GM10266 (cell line): ENCODE measurements at regions not wholly inside any gene's neighbourhood (a gene's known extent, or its start where the extent isn't known, plus 50 kb on each side); places are given as distances from the start of the nearest gene placed in this dataset.

ENCODE experiments used
- DNase-seq: peaks from one replicate; pipeline ENCODE4 v3.0.0; 2012; ENCODE audit errors: extremely low spot score
- CTCF ChIP-seq: IDR thresholded peaks from 2 replicates; pipeline ENCODE4 v1.5.1; 2012; ENCODE audit warnings: mild to moderate bottlenecking, low read depth; ENCODE audit not compliant: control insufficient read depth, insufficient read depth; ENCODE audit errors: missing control alignments

DNA sequence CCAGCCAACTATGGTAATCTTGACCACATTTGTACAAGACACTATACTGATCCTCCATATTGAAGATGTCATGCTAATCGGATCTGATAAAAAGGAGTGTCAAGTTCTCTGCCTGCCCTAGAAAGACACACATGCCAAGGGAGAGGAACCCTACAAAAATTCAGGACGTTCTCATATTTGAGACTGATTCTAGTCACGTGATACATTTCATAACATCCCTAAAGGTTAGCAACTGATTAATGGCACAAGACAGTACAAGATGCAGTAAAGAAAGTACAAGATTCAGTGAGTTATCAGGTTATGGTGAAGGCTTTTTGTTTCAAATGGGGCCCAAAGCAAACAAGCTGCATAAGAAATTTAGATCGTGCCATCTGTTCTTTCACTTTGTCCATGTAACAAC is 190.7 kb upstream of the MOCS1 start:
- TF ChIP-seq CTCF, result no peak
- no peak for DNase-seq

DNA sequence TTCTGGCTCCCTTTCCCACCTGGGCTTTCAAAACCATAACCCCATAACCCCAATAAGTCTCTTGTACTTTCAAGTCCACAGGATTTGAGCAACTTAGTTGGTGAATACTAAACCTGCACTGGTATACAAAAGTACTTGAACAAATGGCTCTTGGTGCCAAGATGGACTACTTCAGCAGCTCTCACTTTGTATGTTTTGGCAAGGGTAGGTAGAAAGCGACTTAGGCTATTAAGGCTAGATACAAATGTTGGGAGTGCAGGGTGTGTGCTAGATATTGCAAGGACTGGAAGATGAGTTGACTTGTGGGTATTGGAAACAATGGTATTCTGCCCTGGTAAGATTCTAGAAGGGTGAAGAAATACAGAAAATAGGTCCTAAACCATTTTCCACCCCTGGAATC is 182.6 kb upstream of the MOCS1 start:
- no peak for DNase-seq
- no peak for TF ChIP-seq CTCF

GRCh38 chr6:40112350-40112749 is 178.1 kb upstream of the MOCS1 start:
- TF ChIP-seq CTCF, result no peak
- no peak for DNase-seq

DNA sequence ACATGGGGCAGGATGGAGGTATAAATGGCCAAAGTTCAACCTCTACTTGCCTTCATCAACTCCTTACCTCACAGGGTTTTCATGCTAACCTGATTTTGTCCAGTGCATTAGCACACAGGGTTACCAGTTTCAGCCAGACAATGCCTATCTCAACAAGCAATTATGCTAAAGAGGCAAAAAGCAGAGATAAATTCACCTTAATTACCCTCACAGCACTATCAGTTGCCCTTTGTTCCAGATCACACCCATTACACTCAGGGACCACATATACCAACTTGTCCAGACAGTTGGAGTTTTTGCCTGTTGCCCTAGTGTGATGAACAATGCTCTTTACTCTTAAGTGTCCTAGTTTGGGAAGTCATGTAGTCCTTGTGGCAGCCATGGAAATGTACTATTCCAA is 174.5 kb upstream of the MOCS1 start:
- no peak for TF ChIP-seq CTCF
- no peak for DNase-seq

DNA sequence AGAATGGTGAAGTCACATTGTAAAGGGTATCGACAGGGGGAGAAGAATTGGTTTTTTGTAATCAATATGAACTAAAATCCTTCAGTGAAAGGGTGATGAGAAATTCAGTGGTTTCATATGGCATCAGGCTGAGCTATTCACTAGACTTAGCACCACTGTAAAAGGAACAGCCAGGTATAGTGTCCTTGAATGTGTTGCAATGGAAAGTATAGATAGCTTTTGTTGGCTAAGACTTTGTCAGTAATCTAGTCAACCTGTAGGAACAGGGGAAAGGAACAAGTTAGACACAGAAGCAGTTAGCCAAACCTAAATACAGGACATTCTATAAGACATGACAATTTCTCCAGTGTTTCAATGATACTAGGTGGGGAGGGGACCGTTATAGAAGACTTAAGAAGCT is 172.6 kb upstream of the MOCS1 start:
- no peak for TF ChIP-seq CTCF
- no peak for DNase-seq

DNA sequence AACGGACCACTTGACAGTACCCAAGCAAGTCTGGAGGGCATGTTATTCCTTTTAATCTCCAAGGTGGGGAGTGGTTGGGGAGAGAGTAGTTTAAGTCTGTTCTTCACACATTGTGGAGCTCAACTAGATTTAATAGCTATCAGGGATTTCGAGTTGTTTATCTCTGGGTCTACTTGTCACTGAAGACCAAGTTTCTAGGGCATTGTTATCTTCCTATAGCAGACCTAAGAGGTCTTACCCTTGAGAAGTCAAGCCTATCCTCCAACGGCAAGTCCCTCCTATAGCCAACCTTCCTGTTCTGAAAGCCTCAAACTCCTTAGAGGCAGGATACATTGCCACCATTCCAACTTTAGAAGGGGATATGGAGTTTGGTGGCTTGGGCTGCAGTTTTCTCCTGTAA is 164.5 kb upstream of the MOCS1 start:
- no peak for DNase-seq
- no peak for TF ChIP-seq CTCF

DNA sequence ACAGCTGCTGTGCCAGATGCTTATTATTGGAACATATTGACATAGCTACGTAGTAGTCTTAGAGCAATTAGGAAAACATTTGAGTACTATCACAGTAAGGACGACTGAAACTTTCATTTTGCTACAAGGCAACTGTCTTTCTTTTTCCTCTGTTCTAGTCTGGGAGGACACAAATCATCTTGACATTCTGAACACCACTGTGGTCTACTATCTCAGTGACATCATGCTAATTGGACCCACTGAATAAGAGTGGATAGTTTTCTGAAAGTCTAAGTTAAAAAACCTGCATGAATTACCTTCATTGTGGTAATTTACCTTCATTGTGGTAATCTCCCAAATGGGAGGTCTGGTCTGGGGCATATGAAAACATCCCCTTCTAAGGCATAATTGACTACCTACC is 163.3 kb upstream of the MOCS1 start:
- no peak for TF ChIP-seq CTCF
- DNase-seq, result no peak
